ENCODE measurements at regions not wholly inside any gene's neighbourhood (a gene's known extent, or its start where the extent isn't known, plus 50 kb on each side); places are given as distances from the start of the nearest gene placed in this dataset.

DNA sequence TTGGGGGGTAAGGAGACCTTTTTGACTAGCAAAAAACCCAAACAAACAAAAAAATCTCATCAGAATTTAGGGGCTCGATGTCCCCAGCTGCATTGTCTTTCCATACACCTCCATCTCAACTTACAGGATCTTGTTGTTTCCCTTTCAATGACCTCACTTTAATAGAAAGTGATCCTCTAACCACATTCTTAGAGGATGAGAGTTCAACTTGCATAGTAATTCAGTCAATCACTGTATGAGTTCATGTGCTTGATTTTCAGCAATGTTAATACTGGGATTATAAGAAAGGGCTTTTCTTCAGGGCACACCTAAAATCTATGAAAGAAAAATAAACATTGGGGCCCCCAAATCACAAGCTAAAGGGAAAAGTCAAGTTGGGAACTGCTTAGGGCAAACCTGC is 1512.0 kb downstream of the SLITRK1 start:
- dilution Hi-C loops (cut with MboI; ENCODE audit: extremely low pct_ligation_motif_present, low sequenced_read_pairs): no loop called here
- no TSS peak for BruUV-seq (replicated peaks)
- TF ChIP-seq JUN (IDR thresholded peaks at IDR 0.05; ENCODE audit: borderline replicate concordance, insufficient read depth, insufficient read length, low read depth) (no peak), EZH2 (IDR thresholded peaks at IDR 0.05; ENCODE audit: borderline replicate concordance, low read depth, low read length, severe bottlenecking) (no peak), GATA2 (IDR thresholded peaks at IDR 0.05; ENCODE audit: insufficient read depth, insufficient read length, low read depth, low read length) (no peak), MYC (IDR thresholded peaks at IDR 0.05; ENCODE audit: low read depth, low read length) (no peak), FOS (IDR thresholded peaks at IDR 0.05; ENCODE audit: borderline replicate concordance, insufficient read depth, low read length) (no peak)
- TF ChIP-seq, protein P1, sequence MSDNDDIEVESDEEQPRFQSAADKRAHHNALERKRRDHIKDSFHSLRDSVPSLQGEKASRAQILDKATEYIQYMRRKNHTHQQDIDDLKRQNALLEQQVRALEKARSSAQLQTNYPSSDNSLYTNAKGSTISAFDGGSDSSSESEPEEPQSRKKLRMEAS (IDR thresholded peaks at IDR 0.05; ENCODE audit: insufficient read depth, insufficient read length): no peak
- TF ChIP-seq, protein P2, sequence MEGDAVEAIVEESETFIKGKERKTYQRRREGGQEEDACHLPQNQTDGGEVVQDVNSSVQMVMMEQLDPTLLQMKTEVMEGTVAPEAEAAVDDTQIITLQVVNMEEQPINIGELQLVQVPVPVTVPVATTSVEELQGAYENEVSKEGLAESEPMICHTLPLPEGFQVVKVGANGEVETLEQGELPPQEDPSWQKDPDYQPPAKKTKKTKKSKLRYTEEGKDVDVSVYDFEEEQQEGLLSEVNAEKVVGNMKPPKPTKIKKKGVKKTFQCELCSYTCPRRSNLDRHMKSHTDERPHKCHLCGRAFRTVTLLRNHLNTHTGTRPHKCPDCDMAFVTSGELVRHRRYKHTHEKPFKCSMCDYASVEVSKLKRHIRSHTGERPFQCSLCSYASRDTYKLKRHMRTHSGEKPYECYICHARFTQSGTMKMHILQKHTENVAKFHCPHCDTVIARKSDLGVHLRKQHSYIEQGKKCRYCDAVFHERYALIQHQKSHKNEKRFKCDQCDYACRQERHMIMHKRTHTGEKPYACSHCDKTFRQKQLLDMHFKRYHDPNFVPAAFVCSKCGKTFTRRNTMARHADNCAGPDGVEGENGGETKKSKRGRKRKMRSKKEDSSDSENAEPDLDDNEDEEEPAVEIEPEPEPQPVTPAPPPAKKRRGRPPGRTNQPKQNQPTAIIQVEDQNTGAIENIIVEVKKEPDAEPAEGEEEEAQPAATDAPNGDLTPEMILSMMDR (IDR thresholded peaks at IDR 0.05; ENCODE audit: extremely low read depth in 1 of 2, insufficient read depth in 1 of 2, low read depth in 1 of 2, low read length in 2 of 2): no peak
- Histone ChIP-seq H3K9ac (replicated peaks; ENCODE audit: extremely low read depth, insufficient read depth, low read length) (no peak overlapping the region), H3K4me1 (ENCODE audit: control insufficient read depth, extremely low read depth, insufficient read depth, low read length) (no peaks in the 10 kb centered on the region), H3K9me1 (replicated peaks; ENCODE audit: control insufficient read depth, extremely low read depth, insufficient read depth, low read length) (no peaks in the 10 kb centered on the region), H4K20me1 (replicated peaks; ENCODE audit: control insufficient read depth, extremely low read depth, insufficient read depth, low read length) (no peaks in the 10 kb centered on the region), H3K36me3 (ENCODE audit: control insufficient read depth in 2 of 2, extremely low read depth in 1 of 2, insufficient read depth in 2 of 2, low read length in 2 of 2) (no peaks in the 10 kb centered on the region), H3K4me3 (replicated peaks in 1 of 3; ENCODE audit: insufficient read depth in 1 of 3, low read depth in 1 of 3, low read length in 3 of 3) (no peak overlapping the region), H3K4me2 (ENCODE audit: insufficient read depth, low read length) (no peak overlapping the region), H3K9me3 (replicated peaks; ENCODE audit: control insufficient read depth, insufficient read depth, low read length) (no peaks in the 10 kb centered on the region), H3K27ac (ENCODE audit: insufficient read depth, low read depth, low read length) (no peak overlapping the region), H3K27me3 (ENCODE audit: control insufficient read depth in 2 of 2, insufficient read depth in 2 of 2, low read length in 2 of 2) (no peaks in the 10 kb centered on the region), H3K79me2 (ENCODE audit: control insufficient read depth, insufficient read depth, low read length) (no peaks in the 10 kb centered on the region), H2AFZ (ENCODE audit: low read depth, low read length) (no peak overlapping the region)
- ChIA-PET POLR2A (no interaction called here), CTCF (no interaction called here)
- intact Hi-C loops (cut with micrococcal nuclease): no loop called here
- DNase-seq (ENCODE audit: low read depth, low spot score) (no peak), FAIRE-seq (no peak)

Measured in endothelial cell of umbilical vein (primary cell).